Liver (tissue), 8 donors: ENCODE measurements at regions not wholly inside any gene's neighbourhood (a gene's known extent, or its start where the extent isn't known, plus 50 kb on each side); places are given as distances from the start of the nearest gene placed in this dataset.

Experiments used
- DNase-seq: peaks from one replicate; pipeline ENCODE4 v3.0.0-alpha.2; 2017; ENCODE audit warnings: low spot score
- H3K27ac ChIP-seq, 2 donors: one replicate each; pipeline ENCODE4 v1.7.0; 2013; ENCODE audit warnings: inconsistent platforms in 2 of 2, low read length in 2 of 2, control low read depth in 1 of 2, low read depth in 1 of 2, mild to moderate bottlenecking in 1 of 2
- H3K27me3 ChIP-seq, 4 donors: one replicate each; pipeline versions ENCODE4 v1.6.1 to v1.7.0; 2013; ENCODE audit warnings: low read length in 3 of 4, inconsistent platforms in 1 of 4, mild to moderate bottlenecking in 1 of 4, moderate library complexity in 1 of 4; ENCODE audit not compliant: control insufficient read depth in 4 of 4, insufficient read depth in 4 of 4
- H3K36me3 ChIP-seq, 4 donors: one replicate each; pipeline versions ENCODE4 v1.6.1 to v1.7.0; 2013; ENCODE audit warnings: low read length in 3 of 4, mild to moderate bottlenecking in 3 of 4, low read depth in 1 of 4, moderate library complexity in 1 of 4; ENCODE audit not compliant: control insufficient read depth in 4 of 4, insufficient read depth in 3 of 4
- H3K4me1 ChIP-seq, 4 donors: one replicate each; pipeline versions ENCODE4 v1.6.1 to v1.7.0; 2013; ENCODE audit warnings: low read length in 3 of 4, mild to moderate bottlenecking in 3 of 4, moderate library complexity in 1 of 4; ENCODE audit not compliant: control insufficient read depth in 4 of 4, insufficient read depth in 4 of 4
- H3K4me3 ChIP-seq, 3 donors: one replicate each; pipeline versions ENCODE4 v1.6.1 to v1.7.0; 2013; ENCODE audit warnings: low read length in 3 of 3, control low read depth in 1 of 3, low read depth in 1 of 3, mild to moderate bottlenecking in 1 of 3
- H3K9ac ChIP-seq, 2 donors: one replicate each; pipeline ENCODE4 v1.7.0; 2013; ENCODE audit warnings: low read length in 2 of 2, mild to moderate bottlenecking in 2 of 2, moderate library complexity in 2 of 2, control low read depth in 1 of 2, low read depth in 1 of 2
- H3K9me3 ChIP-seq, 4 donors: one replicate each; pipeline versions ENCODE4 v1.6.1 to v1.7.0; 2013; ENCODE audit warnings: low read length in 3 of 4; ENCODE audit not compliant: control insufficient read depth in 4 of 4
- ATF3 ChIP-seq: IDR thresholded peaks from 2 replicates; pipeline ENCODE4 v1.6.1; 2016; ENCODE audit warnings: antibody characterized with exemption
- CTCF ChIP-seq: fragments of 150-350 bp; IDR thresholded peaks from 2 replicates; pipeline ENCODE4 v1.5.1; 2017; ENCODE audit warnings: improper control_type of control experiment, low read depth, low read length; ENCODE audit not compliant: missing input control
- EGR1 ChIP-seq, 2 donors: IDR thresholded peaks; 2 replicates each; pipeline ENCODE4 v1.6.1; 2016 to 2018; ENCODE audit warnings: antibody characterized with exemption in 2 of 2, low read depth in 2 of 2
- FOXA1 ChIP-seq: IDR thresholded peaks from 2 replicates; pipeline ENCODE4 v1.6.1; 2016; ENCODE audit warnings: antibody characterized with exemption
- FOXA2 ChIP-seq: IDR thresholded peaks from 2 replicates; pipeline ENCODE4 v1.6.1; 2016; ENCODE audit warnings: antibody characterized with exemption
- GABPA ChIP-seq, 2 donors: IDR thresholded peaks in 1 of 2; conservative IDR thresholded peaks in 1 of 2; 2 replicates each; pipeline ENCODE4 v1.6.1; 2016; ENCODE audit warnings: antibody characterized with exemption in 2 of 2, mild to moderate bottlenecking in 1 of 2, moderate library complexity in 1 of 2
- HNF4A ChIP-seq, 2 donors: conservative IDR thresholded peaks; 2 replicates each; pipeline ENCODE4 v1.6.1; 2016; ENCODE audit warnings: antibody characterized with exemption in 2 of 2, mild to moderate bottlenecking in 2 of 2
- HNF4G ChIP-seq: IDR thresholded peaks from 2 replicates; pipeline ENCODE4 v1.6.1; 2016; ENCODE audit warnings: antibody characterized with exemption
- JUND ChIP-seq, 2 donors: IDR thresholded peaks; 2 replicates each; pipeline ENCODE4 v1.6.1; 2016; ENCODE audit warnings: antibody characterized with exemption in 2 of 2
- MAX ChIP-seq: IDR thresholded peaks from 2 replicates; pipeline ENCODE4 v1.6.1; 2016; ENCODE audit warnings: antibody characterized with exemption
- NR2F2 ChIP-seq: IDR thresholded peaks from 2 replicates; pipeline ENCODE4 v1.6.1; 2016; ENCODE audit warnings: antibody characterized with exemption
- RAD21 ChIP-seq, 2 donors: IDR thresholded peaks; 2 replicates each; pipeline ENCODE4 v1.6.1; 2016; ENCODE audit warnings: antibody characterized with exemption in 2 of 2, mild to moderate bottlenecking in 2 of 2
- REST ChIP-seq: IDR thresholded peaks from 2 replicates; pipeline ENCODE4 v1.6.1; 2016; ENCODE audit warnings: antibody characterized with exemption, mild to moderate bottlenecking
- RXRA ChIP-seq, 2 donors: IDR thresholded peaks; 2 replicates each; pipeline ENCODE4 v1.6.1; 2017 to 2018; ENCODE audit warnings: antibody characterized with exemption in 2 of 2, mild to moderate bottlenecking in 1 of 2
- SP1 ChIP-seq: IDR thresholded peaks from 2 replicates; pipeline ENCODE4 v1.6.1; 2018; ENCODE audit warnings: antibody characterized with exemption, mild to moderate bottlenecking
- TAF1 ChIP-seq: conservative IDR thresholded peaks from 2 replicates; pipeline ENCODE4 v1.6.1; 2016; ENCODE audit warnings: antibody characterized with exemption, mild to moderate bottlenecking
- YY1 ChIP-seq: IDR thresholded peaks from 2 replicates; pipeline ENCODE4 v1.6.1; 2016; ENCODE audit warnings: antibody characterized with exemption, mild to moderate bottlenecking
- ZBTB33 ChIP-seq: IDR thresholded peaks from 2 replicates; pipeline ENCODE4 v1.6.1; 2016; ENCODE audit warnings: antibody characterized with exemption
- WGBS: extraction: QIAGEN DNeasy Blood & Tissue Kit; methylation state at CpG from one replicate; pipeline ENCODE4 v1.1.7; 2013; 5-methylcytosine and 5-hydroxymethylcytosine counted together
- donor health status: healthy.
- donor health status: healthy.
- donor health status: healthy.
- donor health status: healthy.
- donor health status: healthy.

- Histone ChIP-seq H3K27me3 (no peaks in the 10 kb centered on the region), H3K9me3 (no peaks in the 10 kb centered on the region), H3K9ac (no peak overlapping the region), H3K27ac (no peak overlapping the region), H3K4me3 (no peak overlapping the region), H3K36me3 (no peaks in the 10 kb centered on the region), H3K4me1 (no peaks in the 10 kb centered on the region)
- 42% methylated on average over 2 of the region's 2 CpGs for WGBS
- no peak for DNase-seq
- TF ChIP-seq GABPA (IDR thresholded peaks at IDR 0.05 in 1 of 2, conservative IDR thresholded peaks at IDR 0.05 in 1 of 2) (no peak), FOXA1 (no peak), RXRA (IDR thresholded peaks at IDR 0.05) (no peak)
Measured at GRCh38 chrX:1719270-1719669, 104.4 kb downstream of the ASMT start.

- Histone ChIP-seq H3K27ac (no peak overlapping the region), H3K9ac (no peak overlapping the region), H3K4me1 (no peaks in the 10 kb centered on the region), H3K27me3 (no peaks in the 10 kb centered on the region), H3K36me3 (no peaks in the 10 kb centered on the region), H3K9me3 (no peaks in the 10 kb centered on the region), H3K4me3 (no peak overlapping the region)
- no peak for TF ChIP-seq GABPA (IDR thresholded peaks at IDR 0.05 in 1 of 2, conservative IDR thresholded peaks at IDR 0.05 in 1 of 2)
- TF ChIP-seq JUND (IDR thresholded peaks at IDR 0.05), result no peak
- no peak for TF ChIP-seq RAD21 (IDR thresholded peaks at IDR 0.05)
- no peak for TF ChIP-seq ZBTB33
- TF ChIP-seq SP1, result no peak
- TF ChIP-seq REST, result no peak
- TF ChIP-seq YY1, result no peak
- TF ChIP-seq EGR1 (IDR thresholded peaks at IDR 0.05; ENCODE audit: low read depth in 2 of 2), result no peak
- TF ChIP-seq TAF1, result no peak
- no peak for TF ChIP-seq CTCF
- no peak for TF ChIP-seq HNF4G
- no peak for TF ChIP-seq MAX
- TF ChIP-seq ATF3, result no peak
- no peak for TF ChIP-seq RXRA (IDR thresholded peaks at IDR 0.05)
- no peak for TF ChIP-seq NR2F2
- no peak for TF ChIP-seq FOXA1
- no peak for TF ChIP-seq HNF4A (conservative IDR thresholded peaks at IDR 0.05)
- TF ChIP-seq FOXA2, result no peak
- no peak for DNase-seq
- 76% methylated on average over 3 of the region's 3 CpGs for WGBS
Measured at GRCh38 chrX:1720836-1721235, 106.0 kb downstream of the ASMT start.
